HG03066 (cell line): ENCODE measurements at regions not wholly inside any gene's neighbourhood (a gene's known extent, or its start where the extent isn't known, plus 50 kb on each side); places are given as distances from the start of the nearest gene placed in this dataset.

Experiments
- ATAC-seq: cut with Tn5 transposase; IDR thresholded peaks from one replicate; pipeline ENCODE4 v1.9.1; 2021; ENCODE audit warnings: low read depth; ENCODE audit not compliant: unreplicated experiment

- no peak for ATAC-seq
Observed at GRCh38 chr5:45189481-45189880, 380.7 kb downstream of the MRPS30 start.

GRCh38 chr5:45195026-45195425 lies 386.3 kb downstream of the MRPS30 start:
- no peak for ATAC-seq
